ENCODE measurements at regions not wholly inside any gene's neighbourhood (a gene's known extent, or its start where the extent isn't known, plus 50 kb on each side); places are given as distances from the start of the nearest gene placed in this dataset.

DNA sequence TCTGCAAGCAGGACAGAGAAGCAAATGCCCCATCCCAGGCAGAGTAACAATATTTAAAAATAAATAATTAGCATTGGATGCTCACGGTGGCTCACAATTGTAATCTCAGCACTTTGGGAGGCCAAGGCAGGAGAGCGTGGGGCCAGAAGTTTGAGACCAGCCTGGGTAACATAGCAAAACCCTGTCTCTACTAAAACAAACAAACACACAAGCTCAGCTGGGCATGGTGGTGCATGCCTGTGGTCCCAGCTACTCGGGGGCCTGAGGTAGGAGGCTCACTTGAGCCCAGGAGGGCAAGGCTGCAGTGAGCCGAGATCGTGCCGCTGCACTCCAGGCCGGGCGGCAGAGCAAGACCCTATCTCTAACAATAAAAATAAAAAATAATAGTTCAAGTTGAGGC is 74.7 kb upstream of the NCOR2 start (continued):
- TF ChIP-seq, protein P1, sequence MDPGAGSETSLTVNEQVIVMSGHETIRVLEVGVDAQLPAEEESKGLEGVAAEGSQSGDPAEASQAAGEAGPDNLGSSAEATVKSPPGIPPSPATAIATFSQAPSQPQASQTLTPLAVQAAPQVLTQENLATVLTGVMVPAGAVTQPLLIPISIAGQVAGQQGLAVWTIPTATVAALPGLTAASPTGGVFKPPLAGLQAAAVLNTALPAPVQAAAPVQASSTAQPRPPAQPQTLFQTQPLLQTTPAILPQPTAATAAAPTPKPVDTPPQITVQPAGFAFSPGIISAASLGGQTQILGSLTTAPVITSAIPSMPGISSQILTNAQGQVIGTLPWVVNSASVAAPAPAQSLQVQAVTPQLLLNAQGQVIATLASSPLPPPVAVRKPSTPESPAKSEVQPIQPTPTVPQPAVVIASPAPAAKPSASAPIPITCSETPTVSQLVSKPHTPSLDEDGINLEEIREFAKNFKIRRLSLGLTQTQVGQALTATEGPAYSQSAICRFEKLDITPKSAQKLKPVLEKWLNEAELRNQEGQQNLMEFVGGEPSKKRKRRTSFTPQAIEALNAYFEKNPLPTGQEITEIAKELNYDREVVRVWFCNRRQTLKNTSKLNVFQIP (CRISPR knock-in tag; IDR thresholded peaks at IDR 0.05; ENCODE audit: borderline replicate concordance, low read depth): no peak
- no peak for TF ChIP-seq ESRRG (CRISPR knock-in tag; IDR thresholded peaks at IDR 0.05)

DNA sequence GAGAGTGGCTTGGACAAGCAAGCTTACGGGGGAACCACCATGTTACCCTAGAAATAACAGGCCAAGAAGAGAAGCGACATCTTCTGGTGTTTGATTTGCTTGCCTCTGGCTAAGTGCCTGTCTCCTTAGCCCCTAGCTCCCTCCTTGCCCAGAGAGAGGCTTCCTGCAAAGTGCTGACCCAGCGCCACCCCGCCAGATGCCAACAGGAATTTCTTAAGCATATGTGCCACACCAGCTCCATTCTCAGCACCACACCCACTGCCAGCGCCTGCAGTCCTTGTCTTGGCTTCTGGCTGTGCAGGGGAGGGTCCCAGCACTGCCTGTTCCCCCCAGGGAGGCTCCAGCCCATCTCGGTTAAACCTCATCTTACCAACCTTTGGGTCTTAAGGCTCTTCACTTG is 74.2 kb upstream of the NCOR2 start:
- TF ChIP-seq ZC3H10 (CRISPR knock-in tag; IDR thresholded peaks at IDR 0.05) (no peak), ZNF8 (CRISPR knock-in tag; IDR thresholded peaks at IDR 0.05) (no peak), BACH2 (CRISPR knock-in tag; IDR thresholded peaks at IDR 0.05; ENCODE audit: borderline replicate concordance) (no peak), ZFP30 (CRISPR knock-in tag; IDR thresholded peaks at IDR 0.05) (no peak), ESRRG (CRISPR knock-in tag; IDR thresholded peaks at IDR 0.05) (no peak), CSDC2 (CRISPR knock-in tag; IDR thresholded peaks at IDR 0.05) (no peak), TCF4 (CRISPR knock-in tag; IDR thresholded peaks at IDR 0.05; ENCODE audit: borderline replicate concordance) (no peak), OSR1 (CRISPR knock-in tag; IDR thresholded peaks at IDR 0.05) (no peak), RARB (CRISPR knock-in tag; IDR thresholded peaks at IDR 0.05) (no peak)
- TF ChIP-seq, protein P1 (CRISPR knock-in tag; IDR thresholded peaks at IDR 0.05; ENCODE audit: borderline replicate concordance, low read depth): no peak
- TF ChIP-seq, protein P2, sequence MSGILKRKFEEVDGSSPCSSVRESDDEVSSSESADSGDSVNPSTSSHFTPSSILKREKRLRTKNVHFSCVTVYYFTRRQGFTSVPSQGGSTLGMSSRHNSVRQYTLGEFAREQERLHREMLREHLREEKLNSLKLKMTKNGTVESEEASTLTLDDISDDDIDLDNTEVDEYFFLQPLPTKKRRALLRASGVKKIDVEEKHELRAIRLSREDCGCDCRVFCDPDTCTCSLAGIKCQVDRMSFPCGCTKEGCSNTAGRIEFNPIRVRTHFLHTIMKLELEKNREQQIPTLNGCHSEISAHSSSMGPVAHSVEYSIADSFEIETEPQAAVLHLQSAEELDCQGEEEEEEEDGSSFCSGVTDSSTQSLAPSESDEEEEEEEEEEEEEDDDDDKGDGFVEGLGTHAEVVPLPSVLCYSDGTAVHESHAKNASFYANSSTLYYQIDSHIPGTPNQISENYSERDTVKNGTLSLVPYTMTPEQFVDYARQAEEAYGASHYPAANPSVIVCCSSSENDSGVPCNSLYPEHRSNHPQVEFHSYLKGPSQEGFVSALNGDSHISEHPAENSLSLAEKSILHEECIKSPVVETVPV (CRISPR knock-in tag; IDR thresholded peaks at IDR 0.05): no peak
- TF ChIP-seq, protein P3, sequence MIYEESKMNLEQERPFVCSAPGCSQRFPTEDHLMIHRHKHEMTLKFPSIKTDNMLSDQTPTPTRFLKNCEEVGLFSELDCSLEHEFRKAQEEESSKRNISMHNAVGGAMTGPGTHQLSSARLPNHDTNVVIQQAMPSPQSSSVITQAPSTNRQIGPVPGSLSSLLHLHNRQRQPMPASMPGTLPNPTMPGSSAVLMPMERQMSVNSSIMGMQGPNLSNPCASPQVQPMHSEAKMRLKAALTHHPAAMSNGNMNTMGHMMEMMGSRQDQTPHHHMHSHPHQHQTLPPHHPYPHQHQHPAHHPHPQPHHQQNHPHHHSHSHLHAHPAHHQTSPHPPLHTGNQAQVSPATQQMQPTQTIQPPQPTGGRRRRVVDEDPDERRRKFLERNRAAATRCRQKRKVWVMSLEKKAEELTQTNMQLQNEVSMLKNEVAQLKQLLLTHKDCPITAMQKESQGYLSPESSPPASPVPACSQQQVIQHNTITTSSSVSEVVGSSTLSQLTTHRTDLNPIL (CRISPR knock-in tag; IDR thresholded peaks at IDR 0.05; ENCODE audit: low read depth): no peak

DNA sequence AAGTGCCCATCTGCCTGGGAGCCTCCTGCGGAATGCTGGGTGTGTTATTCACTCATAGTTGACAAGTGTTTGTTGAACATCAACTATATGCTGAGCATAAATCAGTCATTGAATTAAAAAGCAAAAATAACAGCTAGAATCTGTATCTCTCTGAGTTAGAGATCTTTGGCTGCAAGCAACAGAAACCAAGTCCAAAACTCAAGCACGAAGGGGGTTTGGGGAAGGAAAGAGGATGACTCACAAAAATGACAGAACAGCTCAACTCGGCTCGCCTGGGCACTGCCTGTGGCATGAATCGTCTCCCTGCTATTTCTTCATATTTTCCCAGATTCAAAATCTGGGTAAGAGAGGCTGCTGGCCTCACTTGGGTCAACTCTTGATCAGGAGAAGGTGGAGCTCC is 72.6 kb upstream of the NCOR2 start:
- no peak for TF ChIP-seq OSR1 (CRISPR knock-in tag; IDR thresholded peaks at IDR 0.05)
- no peak for TF ChIP-seq ARNTL (CRISPR knock-in tag; IDR thresholded peaks at IDR 0.05; ENCODE audit: borderline replicate concordance, low read depth)
- no peak for TF ChIP-seq SNAI2 (CRISPR knock-in tag; IDR thresholded peaks at IDR 0.05)
- no peak for TF ChIP-seq ESRRG (CRISPR knock-in tag; IDR thresholded peaks at IDR 0.05)
- no peak for TF ChIP-seq ZNF70 (CRISPR knock-in tag; IDR thresholded peaks at IDR 0.05)
- TF ChIP-seq ZC3H10 (CRISPR knock-in tag; IDR thresholded peaks at IDR 0.05): no peak
- TF ChIP-seq BACH2 (CRISPR knock-in tag; IDR thresholded peaks at IDR 0.05; ENCODE audit: borderline replicate concordance): no peak
- no peak for TF ChIP-seq GLIS3 (CRISPR knock-in tag; IDR thresholded peaks at IDR 0.05)
- no peak for TF ChIP-seq ZFP30 (CRISPR knock-in tag; IDR thresholded peaks at IDR 0.05)
- no peak for TF ChIP-seq TSHZ2 (CRISPR knock-in tag; IDR thresholded peaks at IDR 0.05)
- ATAC-seq: no peak

More for the DNA sequence above, 74.2 kb upstream of the NCOR2 start:
- ATAC-seq: no peak

GRCh38 chr12:124639122-124639806 is 71.9 kb upstream of the NCOR2 start:
- TF ChIP-seq BACH2 (CRISPR knock-in tag; IDR thresholded peaks at IDR 0.05; ENCODE audit: borderline replicate concordance) (no peak), ISL1 (CRISPR knock-in tag; IDR thresholded peaks at IDR 0.05) (no peak), RARB (CRISPR knock-in tag; IDR thresholded peaks at IDR 0.05) (no peak), SNAI2 (CRISPR knock-in tag; IDR thresholded peaks at IDR 0.05) (no peak), GLIS3 (CRISPR knock-in tag; IDR thresholded peaks at IDR 0.05) (no peak), ARNTL (CRISPR knock-in tag; IDR thresholded peaks at IDR 0.05; ENCODE audit: borderline replicate concordance, low read depth) (no peak), TCF4 (CRISPR knock-in tag; IDR thresholded peaks at IDR 0.05; ENCODE audit: borderline replicate concordance) (no peak), OSR1 (CRISPR knock-in tag; IDR thresholded peaks at IDR 0.05) (no peak), ZC3H10 (CRISPR knock-in tag; IDR thresholded peaks at IDR 0.05) (no peak), ESRRG (CRISPR knock-in tag; IDR thresholded peaks at IDR 0.05) (no peak), ZFP3 (CRISPR knock-in tag; IDR thresholded peaks at IDR 0.05) (no peak), PPARA (CRISPR knock-in tag; IDR thresholded peaks at IDR 0.05; ENCODE audit: borderline replicate concordance) (no peak)
- TF ChIP-seq, protein P2 (CRISPR knock-in tag; IDR thresholded peaks at IDR 0.05): no peak
- TF ChIP-seq, protein P4, sequence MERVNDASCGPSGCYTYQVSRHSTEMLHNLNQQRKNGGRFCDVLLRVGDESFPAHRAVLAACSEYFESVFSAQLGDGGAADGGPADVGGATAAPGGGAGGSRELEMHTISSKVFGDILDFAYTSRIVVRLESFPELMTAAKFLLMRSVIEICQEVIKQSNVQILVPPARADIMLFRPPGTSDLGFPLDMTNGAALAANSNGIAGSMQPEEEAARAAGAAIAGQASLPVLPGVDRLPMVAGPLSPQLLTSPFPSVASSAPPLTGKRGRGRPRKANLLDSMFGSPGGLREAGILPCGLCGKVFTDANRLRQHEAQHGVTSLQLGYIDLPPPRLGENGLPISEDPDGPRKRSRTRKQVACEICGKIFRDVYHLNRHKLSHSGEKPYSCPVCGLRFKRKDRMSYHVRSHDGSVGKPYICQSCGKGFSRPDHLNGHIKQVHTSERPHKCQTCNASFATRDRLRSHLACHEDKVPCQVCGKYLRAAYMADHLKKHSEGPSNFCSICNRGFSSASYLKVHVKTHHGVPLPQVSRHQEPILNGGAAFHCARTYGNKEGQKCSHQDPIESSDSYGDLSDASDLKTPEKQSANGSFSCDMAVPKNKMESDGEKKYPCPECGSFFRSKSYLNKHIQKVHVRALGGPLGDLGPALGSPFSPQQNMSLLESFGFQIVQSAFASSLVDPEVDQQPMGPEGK (CRISPR knock-in tag; IDR thresholded peaks at IDR 0.05; ENCODE audit: borderline replicate concordance): no peak
- no peak for ATAC-seq

All from SK-N-SH treated with all-trans-retinoic acid at 6 μM for 48 hours (cell line).